ENCODE measurements at regions not wholly inside any gene's neighbourhood (a gene's known extent, or its start where the extent isn't known, plus 50 kb on each side); places are given as distances from the start of the nearest gene placed in this dataset.

- Histone ChIP-seq H3K4me1 (ENCODE audit: insufficient read depth) (no peaks in the 10 kb centered on the region), H3K27me3 (ENCODE audit: insufficient read depth) (no peaks in the 10 kb centered on the region), H3K9me2 (ENCODE audit: insufficient read depth) (no peaks in the 10 kb centered on the region), H3F3A (replicated peaks; ENCODE audit: low read depth) (no peaks in the 10 kb centered on the region), H2AFZ (no peak overlapping the region), H3K79me2 (replicated peaks; ENCODE audit: insufficient read depth) (no peaks in the 10 kb centered on the region), H4K20me1 (replicated peaks; ENCODE audit: insufficient read depth) (no peaks in the 10 kb centered on the region), H3K4me2 (no peak overlapping the region), H3K4me3 (no peak overlapping the region), H3K27ac (ENCODE audit: low read depth) (no peak overlapping the region), H3K36me3 (ENCODE audit: insufficient read depth) (no peaks in the 10 kb centered on the region)
- Mint-ChIP-seq H3K4me1 (no peaks in the 10 kb centered on the region), H3K36me3 (ENCODE audit: low read depth) (no peaks in the 10 kb centered on the region), H3K27ac (no peak overlapping the region), H3K9me3 (no peaks in the 10 kb centered on the region), H3K4me3 (no peak overlapping the region), H3K27me3 (ENCODE audit: insufficient read depth, low read depth, poor library complexity) (peaks cover under 1% of the 10 kb centered on the region)
- ATAC-seq, result no peak
- TF ChIP-seq CTCF (conservative IDR thresholded peaks at IDR 0.05; ENCODE audit: low read depth in 2 of 2), result no peak
- TF ChIP-seq EZH2 (IDR thresholded peaks at IDR 0.05; ENCODE audit: low read depth, unreplicated experiment), result no peak
- TF ChIP-seq REST (IDR thresholded peaks at IDR 0.05; ENCODE audit: unreplicated experiment), result no peak
- TF ChIP-seq ZNF331 (CRISPR knock-in tag; IDR thresholded peaks at IDR 0.05; ENCODE audit: low read depth), result no peak
- TF ChIP-seq ZNF114 (CRISPR knock-in tag; IDR thresholded peaks at IDR 0.05), result no peak
- TF ChIP-seq ETS1 (IDR thresholded peaks at IDR 0.05), result no peak
- no peak for TF ChIP-seq JUNB (IDR thresholded peaks at IDR 0.05; ENCODE audit: unreplicated experiment)
- no peak for TF ChIP-seq POLR2AphosphoS5 (IDR thresholded peaks at IDR 0.05; ENCODE audit: low read depth)
- no peak for TF ChIP-seq EZH2phosphoT487 (IDR thresholded peaks at IDR 0.05; ENCODE audit: unreplicated experiment)
- no peak for TF ChIP-seq NANOG (IDR thresholded peaks at IDR 0.05; ENCODE audit: borderline replicate concordance)
- DNase-seq (ENCODE audit: low spot score), result no peak
Measured at GRCh38 chrX:99933865-99934264, 476.2 kb downstream of the PCDH19 start.

GRCh38 chrX:99914635-99915034, 495.4 kb downstream of the PCDH19 start:
- H3K27ac ChIP-seq (ENCODE audit: low read depth), result no peak overlapping the region
- no peak overlapping the region for H2AFZ ChIP-seq
- no peaks in the 10 kb centered on the region for H3K4me1 Mint-ChIP-seq
- H3K27ac Mint-ChIP-seq, result no peak overlapping the region
- no peaks in the 10 kb centered on the region for H3K9me2 ChIP-seq (ENCODE audit: insufficient read depth)
- H3K27me3 Mint-ChIP-seq (ENCODE audit: insufficient read depth, low read depth, poor library complexity), result no peaks in the 10 kb centered on the region
- H3K79me2 ChIP-seq (replicated peaks; ENCODE audit: insufficient read depth), result no peaks in the 10 kb centered on the region
- H3F3A ChIP-seq (replicated peaks; ENCODE audit: low read depth), result no peaks in the 10 kb centered on the region
- H4K20me1 ChIP-seq (replicated peaks; ENCODE audit: insufficient read depth), result no peaks in the 10 kb centered on the region
- no peaks in the 10 kb centered on the region for H3K27me3 ChIP-seq (ENCODE audit: insufficient read depth)
- ATAC-seq (no peak), DNase-seq (ENCODE audit: low spot score) (no peak)
- H3K36me3 Mint-ChIP-seq (ENCODE audit: low read depth), result no peaks in the 10 kb centered on the region
- H3K36me3 ChIP-seq (ENCODE audit: insufficient read depth), result no peaks in the 10 kb centered on the region
- no peaks in the 10 kb centered on the region for H3K4me1 ChIP-seq (ENCODE audit: insufficient read depth)
- H3K4me3 ChIP-seq, result no peak overlapping the region
- H3K4me2 ChIP-seq, result no peak overlapping the region
- H3K9me3 Mint-ChIP-seq, result no peaks in the 10 kb centered on the region
- no peak overlapping the region for H3K4me3 Mint-ChIP-seq
- no peak for TF ChIP-seq REST (IDR thresholded peaks at IDR 0.05; ENCODE audit: unreplicated experiment)
- no peak for TF ChIP-seq STAT1 (IDR thresholded peaks at IDR 0.05; ENCODE audit: unreplicated experiment)
- TF ChIP-seq JUNB (IDR thresholded peaks at IDR 0.05; ENCODE audit: unreplicated experiment), result no peak
- TF ChIP-seq CTCF (conservative IDR thresholded peaks at IDR 0.05; ENCODE audit: low read depth in 2 of 2), result no peak
- TF ChIP-seq ZNF114 (CRISPR knock-in tag; IDR thresholded peaks at IDR 0.05), result no peak
- TF ChIP-seq CREB1 (CRISPR knock-in tag; IDR thresholded peaks at IDR 0.05; ENCODE audit: low read depth), result no peak
- TF ChIP-seq EZH2phosphoT487 (IDR thresholded peaks at IDR 0.05; ENCODE audit: unreplicated experiment), result no peak
- TF ChIP-seq ZNF331 (CRISPR knock-in tag; IDR thresholded peaks at IDR 0.05; ENCODE audit: low read depth), result no peak
- no peak for TF ChIP-seq EZH2 (IDR thresholded peaks at IDR 0.05; ENCODE audit: low read depth, unreplicated experiment)
- TF ChIP-seq NANOG (IDR thresholded peaks at IDR 0.05; ENCODE audit: borderline replicate concordance), result no peak

All from GM23338 (cell line).